ENCODE measurements at regions not wholly inside any gene's neighbourhood (a gene's known extent, or its start where the extent isn't known, plus 50 kb on each side); places are given as distances from the start of the nearest gene placed in this dataset.

DNA sequence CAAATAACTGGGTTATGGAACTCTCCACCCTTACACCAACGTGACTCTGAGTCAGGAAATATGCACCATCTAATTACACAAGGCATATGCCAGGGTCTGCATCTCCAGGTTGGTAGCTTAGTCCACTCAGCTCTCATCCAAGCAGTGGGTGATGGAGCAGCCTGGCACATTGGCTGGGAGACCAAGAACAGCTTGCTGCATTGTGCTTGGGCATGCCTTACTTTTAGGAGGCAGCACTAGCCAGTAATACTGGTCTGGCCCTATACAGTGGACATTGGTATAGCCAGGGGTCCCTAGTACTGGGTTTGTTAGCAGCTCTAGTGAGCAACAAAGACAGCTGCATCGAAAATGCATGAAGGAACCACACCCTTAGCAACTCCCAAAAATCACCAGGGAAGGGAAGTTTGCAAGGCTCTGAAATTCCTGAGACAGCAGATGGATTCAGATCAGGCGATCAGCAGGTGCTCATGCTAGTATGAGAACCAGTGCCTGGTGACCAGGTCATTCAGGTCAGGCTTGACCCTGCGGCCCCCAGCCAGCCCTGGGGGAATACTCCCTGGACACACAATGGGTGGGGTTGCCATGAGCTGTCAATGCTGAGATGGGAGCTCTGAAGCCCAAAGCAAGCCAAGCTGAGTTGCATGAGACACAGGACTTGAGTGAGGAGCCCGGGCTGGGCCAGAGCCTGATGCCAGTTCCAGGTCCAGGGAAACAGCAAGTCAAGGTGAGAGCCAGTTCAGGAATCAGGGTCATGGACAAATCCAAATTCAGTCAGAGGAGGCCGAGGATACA, 217.9 kb upstream of the ZMIZ1 start:
- DNase-seq, result no peak

GRCh38 chr10:78851647-78852046, 217.1 kb upstream of the ZMIZ1 start:
- no peak for DNase-seq

DNA sequence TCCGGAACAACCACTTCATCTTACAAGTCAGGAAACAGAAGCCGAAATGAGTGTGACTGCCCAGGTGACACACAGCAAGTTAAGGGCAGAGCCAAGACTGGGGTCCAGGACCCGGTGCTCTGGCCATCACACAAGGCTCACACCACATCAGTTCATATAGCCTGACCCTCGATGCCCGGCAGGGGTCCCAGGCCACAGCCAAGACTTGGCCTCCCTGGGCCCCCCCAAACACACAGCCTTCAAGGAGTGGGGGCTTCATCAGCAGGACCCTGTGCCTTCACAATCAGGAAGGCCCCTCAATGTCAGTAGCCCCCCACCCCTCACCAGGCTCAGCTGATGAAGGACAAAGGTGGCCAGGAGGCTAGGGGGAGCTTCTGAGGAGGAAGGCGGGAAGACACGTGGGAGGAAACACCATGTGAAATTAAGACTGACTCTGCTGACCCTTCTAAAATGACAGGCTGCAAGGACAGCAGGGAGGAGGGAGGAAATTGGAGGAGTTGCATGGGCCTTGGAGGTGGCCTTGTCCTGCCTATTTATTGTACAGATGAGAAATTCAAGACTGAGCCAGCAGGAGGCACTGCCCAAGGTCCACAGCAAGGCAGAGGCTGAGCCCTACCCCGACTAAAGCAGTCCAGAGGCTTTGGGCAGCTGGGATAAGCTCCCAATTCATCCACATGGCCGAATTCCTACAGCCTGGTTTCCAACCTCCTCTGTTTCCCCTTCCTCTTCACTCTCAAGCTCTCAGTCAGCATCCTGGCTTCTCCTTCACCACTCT, 216.1 kb upstream of the ZMIZ1 start:
- no peak for DNase-seq

- DNase-seq, result no peak
Measured at GRCh38 chr10:78853864-78854263, 214.9 kb upstream of the ZMIZ1 start.

DNA sequence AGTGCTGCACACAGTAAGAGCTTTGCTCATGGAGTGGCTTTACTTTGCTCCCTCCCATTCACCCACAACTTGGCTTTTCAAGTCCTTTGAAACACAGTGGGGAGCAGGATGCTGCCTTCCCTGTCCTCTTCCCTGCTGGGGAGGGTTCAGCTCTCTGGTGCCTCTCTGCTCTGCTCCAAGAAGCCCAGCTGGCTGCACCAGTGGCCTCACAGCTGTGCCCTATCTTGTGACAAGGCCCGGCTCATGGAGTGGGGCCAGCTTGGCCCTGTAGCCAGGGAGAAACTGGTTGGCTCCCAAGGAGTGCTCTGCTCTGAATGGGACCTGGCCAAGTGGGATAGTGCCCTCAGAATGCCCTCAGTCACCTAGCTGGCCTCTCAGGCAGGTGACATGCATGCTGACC, 212.3 kb upstream of the ZMIZ1 start:
- no peak for DNase-seq

GRCh38 chr10:78857193-78857592, 211.6 kb upstream of the ZMIZ1 start:
- DNase-seq, result no peak

- no peak for DNase-seq
Measured at GRCh38 chr10:78859266-78859665, 209.5 kb upstream of the ZMIZ1 start.

DNA sequence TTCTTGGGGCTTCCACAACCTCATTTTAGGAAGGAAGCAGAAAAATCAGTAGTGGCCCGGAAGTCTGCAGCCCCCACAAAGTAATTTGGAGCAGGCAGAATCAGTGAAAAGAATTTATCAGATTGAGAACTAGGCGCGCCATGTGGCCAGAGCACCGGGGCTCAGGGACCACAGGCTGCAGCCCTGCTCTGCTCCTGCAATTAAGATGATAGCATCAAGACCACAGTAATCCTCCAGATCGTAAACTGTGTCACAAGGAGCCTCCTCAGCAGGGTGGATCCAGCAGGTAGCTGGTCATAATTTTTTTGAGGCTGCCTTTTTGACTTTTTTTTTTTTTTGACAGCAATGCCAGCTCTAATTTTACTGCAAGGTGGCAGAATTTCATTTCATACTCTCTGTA, 209.0 kb upstream of the ZMIZ1 start:
- no peak for DNase-seq

DNA sequence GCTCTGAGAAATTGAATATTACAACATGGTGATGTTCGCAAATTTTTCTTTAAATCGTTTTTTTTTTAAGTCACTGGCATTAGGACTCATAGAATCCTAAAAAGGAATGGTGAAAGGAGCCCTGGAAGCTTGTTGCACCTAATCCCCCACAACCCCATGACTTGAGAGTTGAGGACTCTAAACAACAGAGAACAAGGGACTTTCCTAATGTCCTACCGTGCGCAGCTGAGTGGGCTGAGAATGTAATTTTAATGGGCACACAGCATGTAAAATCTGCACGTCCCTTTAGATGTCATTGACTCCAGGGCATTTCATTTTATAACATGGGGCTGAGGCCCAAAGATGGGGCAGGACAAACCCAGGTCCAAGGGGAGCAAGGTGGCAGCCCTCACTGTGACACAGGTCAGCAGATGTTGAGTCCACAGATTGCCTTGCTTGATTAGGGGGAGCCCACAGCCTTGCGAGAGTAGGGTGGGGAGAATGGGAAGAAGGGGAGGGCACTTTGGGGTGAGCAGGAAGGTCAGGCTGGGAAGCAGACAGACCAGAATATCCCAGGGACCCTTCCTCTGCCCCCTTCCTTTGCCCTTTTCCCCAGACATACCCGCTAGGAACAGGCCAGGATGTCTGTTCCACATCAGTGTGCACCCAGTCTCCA, 208.4 kb upstream of the ZMIZ1 start:
- no peak for DNase-seq

DNA sequence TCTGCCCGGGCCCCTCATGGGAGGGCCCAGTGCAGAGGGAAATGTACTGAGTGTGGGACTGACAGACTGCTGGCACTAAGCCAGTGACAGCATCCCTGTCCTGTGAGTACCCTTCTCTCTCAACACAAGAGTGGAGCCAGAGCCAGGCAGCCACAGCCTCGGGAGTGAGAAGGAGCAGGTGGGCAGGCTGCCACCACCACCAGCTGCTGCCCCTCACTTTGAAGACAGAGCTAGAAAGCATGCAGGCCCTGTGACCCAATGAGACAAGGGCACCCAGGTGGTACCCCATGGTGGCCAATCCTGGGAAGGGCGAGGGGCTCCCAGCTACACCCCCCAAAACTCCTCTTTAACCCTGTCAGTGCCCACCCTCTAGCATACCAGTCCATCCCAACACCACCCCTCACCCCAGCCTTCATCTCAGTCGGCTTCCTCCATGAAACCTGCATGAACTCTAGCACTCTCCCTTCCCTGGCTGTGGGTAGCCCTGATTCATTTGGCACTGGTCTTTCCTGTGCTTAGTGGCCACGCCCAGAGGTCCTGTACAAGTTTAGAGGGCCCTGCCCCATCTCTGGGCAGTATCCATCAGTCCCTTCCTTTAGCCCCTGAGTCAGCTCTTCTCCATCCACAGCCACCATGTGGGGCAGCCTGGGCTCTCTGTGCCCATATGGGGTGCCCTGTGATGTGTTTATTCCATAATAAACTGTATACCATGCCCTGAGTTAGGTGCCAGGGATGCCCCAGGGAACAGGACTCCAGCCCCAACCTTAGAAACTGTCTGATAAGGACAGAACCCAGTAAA, 207.0 kb upstream of the ZMIZ1 start:
- no peak for DNase-seq

DNA sequence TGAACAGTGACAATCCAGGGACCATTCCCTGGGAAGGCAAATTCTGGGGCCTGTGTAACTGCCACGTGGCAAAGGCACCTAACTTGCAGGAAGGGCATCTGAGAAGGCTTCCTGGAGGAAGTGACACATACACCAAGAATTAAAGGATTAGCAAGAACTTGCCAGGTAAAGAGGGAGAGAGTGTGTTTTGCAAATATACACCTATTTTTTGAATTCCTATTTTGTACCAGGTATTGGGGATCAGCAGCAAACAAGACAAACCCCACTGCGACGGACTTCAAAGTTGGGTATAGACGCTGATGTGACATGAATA, 206.5 kb upstream of the ZMIZ1 start:
- DNase-seq, result no peak

DNA sequence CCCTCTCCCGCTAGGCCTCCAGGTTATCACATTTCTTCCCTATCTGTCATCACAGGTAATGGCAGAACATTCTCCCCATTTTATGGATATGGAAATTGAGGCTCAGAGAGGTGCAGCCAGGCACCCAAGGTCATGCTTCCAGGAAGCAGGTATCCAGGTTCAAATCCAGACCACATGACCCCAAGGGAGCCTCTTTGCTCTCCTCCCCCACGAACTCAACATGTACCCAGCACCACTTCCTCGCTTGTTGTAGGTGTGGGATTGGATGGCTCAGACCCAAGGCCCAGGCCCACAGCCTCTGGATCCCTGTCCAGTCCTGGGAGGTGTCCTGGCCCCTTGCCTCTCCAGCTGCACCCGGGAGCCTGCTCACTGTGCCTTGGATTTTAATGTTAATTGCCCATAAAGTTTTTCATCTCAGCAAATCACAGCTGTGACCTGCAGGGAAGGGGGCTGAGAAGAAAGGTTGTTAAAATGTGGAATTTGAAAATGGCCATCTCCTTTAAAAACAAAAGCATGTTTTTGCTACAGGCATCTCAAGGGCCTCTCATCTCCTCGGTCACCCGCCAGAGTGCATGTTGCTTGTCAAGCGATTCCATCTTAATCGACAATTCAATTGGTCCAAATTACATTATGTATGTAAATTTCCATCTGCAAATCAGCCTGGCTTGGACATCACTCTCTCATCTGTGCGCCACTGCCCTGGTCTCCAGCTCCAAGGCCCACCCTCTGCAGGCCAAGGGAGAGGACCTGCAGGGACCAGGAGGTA, 205.4 kb upstream of the ZMIZ1 start:
- DNase-seq, result no peak

- no peak for DNase-seq
Measured at GRCh38 chr10:78863906-78864239, 204.9 kb upstream of the ZMIZ1 start.

- no peak for DNase-seq
Measured at GRCh38 chr10:78864761-78865537, 203.8 kb upstream of the ZMIZ1 start.

DNA sequence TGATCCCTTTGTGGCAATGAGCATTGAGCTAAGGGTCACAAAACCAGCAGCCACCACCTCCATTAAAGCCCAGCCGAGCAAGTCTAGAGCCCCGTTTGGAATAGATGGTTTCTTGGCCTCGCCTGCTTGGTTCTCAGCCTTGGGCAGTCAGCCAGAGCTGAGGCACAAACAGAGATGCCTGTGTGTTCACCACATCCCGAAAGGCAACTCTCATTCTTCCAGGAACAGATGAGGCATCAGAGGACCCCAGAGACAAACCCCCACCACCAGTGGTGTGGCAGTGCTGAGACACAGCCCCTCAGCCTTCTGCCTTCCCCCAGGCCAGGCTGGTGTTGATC, 203.3 kb upstream of the ZMIZ1 start:
- no peak for DNase-seq

- DNase-seq, result no peak
Measured at GRCh38 chr10:78865931-78866717, 202.6 kb upstream of the ZMIZ1 start.

- no peak for DNase-seq
Measured at GRCh38 chr10:78866731-78867554, 201.8 kb upstream of the ZMIZ1 start.

GRCh38 chr10:78867555-78867939, 201.2 kb upstream of the ZMIZ1 start:
- no peak for DNase-seq

DNA sequence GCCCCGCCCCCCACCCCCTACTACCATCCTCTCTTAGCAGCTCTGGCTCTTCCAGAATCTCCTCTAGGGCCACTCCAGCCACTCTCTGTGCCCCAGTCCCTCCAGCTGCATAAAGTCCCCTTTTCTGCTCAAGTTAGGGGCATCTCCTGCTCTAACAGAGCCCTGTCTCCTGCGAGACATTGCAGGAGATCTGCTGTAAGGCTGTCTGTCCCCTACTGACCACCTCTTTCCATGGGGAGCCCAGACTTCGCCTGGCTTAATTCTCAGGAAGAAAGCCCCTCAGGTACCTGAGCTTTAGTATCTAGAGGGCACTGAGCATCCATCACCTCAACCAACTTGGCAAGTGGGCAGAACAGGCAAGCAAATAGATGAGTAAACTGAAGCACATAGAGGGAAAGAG, 200.7 kb upstream of the ZMIZ1 start:
- DNase-seq, result no peak

- DNase-seq, result no peak
Measured at GRCh38 chr10:78868456-78868855, 200.3 kb upstream of the ZMIZ1 start.
